Pons (tissue), 1 donor: ENCODE measurements at regions not wholly inside any gene's neighbourhood (a gene's known extent, or its start where the extent isn't known, plus 50 kb on each side); places are given as distances from the start of the nearest gene placed in this dataset.
A peak's percentile ranks its signal among the peaks of the same experiment; 100 is the strongest.

Experiments
- DNase-seq: peaks from one replicate; pipeline ENCODE4 v3.0.0-alpha.2; 2016; ENCODE audit warnings: low spot score

- no peak for DNase-seq
These were observed 52.8 kb upstream of the DHX15 start for GRCh38 chr4:24637173-24637572.

GRCh38 chr4:24638396-24638875, 54.1 kb upstream of the DHX15 start:
- no peak for DNase-seq

GRCh38 chr4:24639714-24640113, 55.4 kb upstream of the DHX15 start:
- DNase-seq = no peak

- no peak for DNase-seq
These were observed 56.0 kb upstream of the DHX15 start for GRCh38 chr4:24640366-24640765.

- DNase-seq = no peak
These were observed 58.7 kb upstream of the DHX15 start for GRCh38 chr4:24642981-24643547.

GRCh38 chr4:24643774-24644520, 59.6 kb upstream of the DHX15 start:
- DNase-seq = no peak

- DNase-seq = no peak
These were observed 60.8 kb upstream of the DHX15 start for GRCh38 chr4:24644983-24645764.

GRCh38 chr4:24645765-24646550, 61.6 kb upstream of the DHX15 start:
- no peak for DNase-seq

- DNase-seq = no peak
These were observed 62.6 kb upstream of the DHX15 start for GRCh38 chr4:24646798-24647460.

GRCh38 chr4:24650849-24651640, 66.7 kb upstream of the DHX15 start:
- DNase-seq = no peak

GRCh38 chr4:24655326-24655725, 71.0 kb upstream of the DHX15 start:
- DNase-seq = peak; percentile 91

GRCh38 chr4:24655971-24656370, 71.6 kb upstream of the DHX15 start:
- no peak for DNase-seq

GRCh38 chr4:24656906-24657305, 72.6 kb upstream of the DHX15 start:
- DNase-seq = no peak

GRCh38 chr4:24657768-24658617, 73.6 kb upstream of the DHX15 start:
- DNase-seq = peak; percentile 97

GRCh38 chr4:24659241-24659961, 75.0 kb upstream of the DHX15 start:
- DNase-seq = peak; percentile 95

GRCh38 chr4:24662056-24662455, 77.7 kb upstream of the DHX15 start:
- no peak for DNase-seq

GRCh38 chr4:24662542-24662941, 78.2 kb upstream of the DHX15 start:
- no peak for DNase-seq

- peak; percentile 99 for DNase-seq
These were observed 80.6 kb upstream of the DHX15 start for GRCh38 chr4:24664956-24665355.

- DNase-seq = no peak
These were observed 82.0 kb upstream of the DHX15 start for GRCh38 chr4:24666316-24666715.
